ENCODE measurements at regions not wholly inside any gene's neighbourhood (a gene's known extent, or its start where the extent isn't known, plus 50 kb on each side); places are given as distances from the start of the nearest gene placed in this dataset.

DNA sequence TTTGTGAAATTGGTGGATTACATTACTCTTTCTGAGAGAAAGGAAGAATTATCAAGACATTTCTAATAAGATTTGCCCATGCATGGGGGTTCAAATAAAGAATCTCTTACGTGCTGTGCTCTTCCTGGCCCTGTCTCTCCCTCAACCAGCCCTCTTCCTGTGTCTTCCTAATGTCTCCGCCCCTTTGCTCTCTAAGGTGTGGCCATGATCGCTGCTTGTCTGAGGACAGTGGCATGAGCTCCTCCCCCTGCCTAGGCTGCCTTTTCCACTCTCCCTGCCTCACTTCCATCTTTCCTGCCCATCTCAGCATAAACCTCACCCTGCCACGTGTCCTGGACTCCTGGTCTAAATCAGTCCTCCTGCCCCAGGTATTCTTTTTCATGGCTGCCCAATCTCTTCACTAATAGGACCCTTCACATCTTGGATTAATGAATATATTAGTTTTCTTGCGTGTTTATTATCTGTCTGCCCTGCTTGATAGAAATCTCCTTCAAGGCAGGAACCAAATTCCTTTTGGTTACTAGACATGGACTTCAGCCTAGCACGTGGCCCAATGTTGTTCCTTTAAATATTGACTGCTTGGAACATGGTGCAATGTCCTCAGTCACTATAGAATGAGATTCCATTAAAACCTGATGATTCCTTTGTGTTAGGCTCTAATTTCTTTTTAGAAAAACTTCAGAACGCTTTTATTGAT lies 122.3 kb downstream of the MTRR start:
- TF ChIP-seq, protein P1, sequence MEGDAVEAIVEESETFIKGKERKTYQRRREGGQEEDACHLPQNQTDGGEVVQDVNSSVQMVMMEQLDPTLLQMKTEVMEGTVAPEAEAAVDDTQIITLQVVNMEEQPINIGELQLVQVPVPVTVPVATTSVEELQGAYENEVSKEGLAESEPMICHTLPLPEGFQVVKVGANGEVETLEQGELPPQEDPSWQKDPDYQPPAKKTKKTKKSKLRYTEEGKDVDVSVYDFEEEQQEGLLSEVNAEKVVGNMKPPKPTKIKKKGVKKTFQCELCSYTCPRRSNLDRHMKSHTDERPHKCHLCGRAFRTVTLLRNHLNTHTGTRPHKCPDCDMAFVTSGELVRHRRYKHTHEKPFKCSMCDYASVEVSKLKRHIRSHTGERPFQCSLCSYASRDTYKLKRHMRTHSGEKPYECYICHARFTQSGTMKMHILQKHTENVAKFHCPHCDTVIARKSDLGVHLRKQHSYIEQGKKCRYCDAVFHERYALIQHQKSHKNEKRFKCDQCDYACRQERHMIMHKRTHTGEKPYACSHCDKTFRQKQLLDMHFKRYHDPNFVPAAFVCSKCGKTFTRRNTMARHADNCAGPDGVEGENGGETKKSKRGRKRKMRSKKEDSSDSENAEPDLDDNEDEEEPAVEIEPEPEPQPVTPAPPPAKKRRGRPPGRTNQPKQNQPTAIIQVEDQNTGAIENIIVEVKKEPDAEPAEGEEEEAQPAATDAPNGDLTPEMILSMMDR (IDR thresholded peaks at IDR 0.05), result no peak
- TF ChIP-seq POLR2A (IDR thresholded peaks at IDR 0.05), result no peak
